Activated naive CD8-positive, alpha-beta T cell treated with anti-CD3 and anti-CD28 coated beads, Interleukin-2, amount 50 U/mL, for 16 hours (primary cell): ENCODE measurements at regions not wholly inside any gene's neighbourhood (a gene's known extent, or its start where the extent isn't known, plus 50 kb on each side); places are given as distances from the start of the nearest gene placed in this dataset.

Source experiments
- DNase-seq: peaks from one replicate; pipeline ENCODE4 v3.0.0-alpha.2; 2020; ENCODE audit warnings: low read depth, low spot score

DNA sequence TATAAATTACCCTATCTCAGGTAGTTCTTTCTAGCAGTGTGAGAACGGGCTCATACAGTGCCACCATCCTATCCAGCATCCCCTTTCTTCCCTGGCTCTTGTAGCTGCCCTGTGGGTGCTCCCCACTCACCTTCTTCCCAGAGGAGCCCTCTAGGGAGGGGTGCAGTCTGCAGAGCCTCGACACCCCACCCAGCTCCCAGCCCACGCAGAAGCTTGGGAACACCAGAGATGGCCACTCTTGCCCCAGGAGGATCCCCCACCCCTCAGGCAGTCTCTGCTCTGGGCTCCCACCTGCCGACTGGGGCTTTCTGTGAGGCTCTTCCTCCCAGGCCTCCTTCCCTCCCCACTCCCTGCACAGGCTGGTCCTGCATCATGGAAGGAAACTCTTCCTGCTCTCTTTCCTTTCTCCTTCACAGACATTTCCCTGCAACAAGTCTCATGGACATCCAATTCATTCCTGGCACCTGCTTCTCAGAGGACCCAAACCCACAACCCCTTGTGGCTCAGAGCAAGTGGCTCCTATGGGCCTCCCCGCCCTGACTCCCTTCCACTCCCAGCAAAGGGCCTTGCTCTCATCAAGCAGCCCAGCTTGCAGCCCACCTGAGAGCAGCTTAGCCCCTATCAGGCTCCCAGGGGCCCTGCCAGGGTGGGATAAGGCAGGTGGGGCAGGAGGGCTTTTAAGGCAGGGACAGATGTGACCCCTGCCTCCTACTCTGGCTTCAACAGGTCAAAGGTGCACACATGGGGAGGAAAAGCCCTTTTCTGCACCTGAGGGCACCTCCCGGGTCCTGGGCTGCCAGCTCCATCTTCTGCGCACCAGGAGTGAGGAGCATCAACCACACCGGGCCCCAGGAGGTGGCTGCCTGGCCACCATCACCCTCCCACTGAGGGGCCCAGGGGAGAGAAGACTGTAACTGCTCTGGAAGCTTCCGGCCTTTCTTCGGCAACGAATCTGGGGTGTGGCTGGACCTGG lies 263.8 kb upstream of the TNRC6C start:
- DNase-seq: no peak

DNA sequence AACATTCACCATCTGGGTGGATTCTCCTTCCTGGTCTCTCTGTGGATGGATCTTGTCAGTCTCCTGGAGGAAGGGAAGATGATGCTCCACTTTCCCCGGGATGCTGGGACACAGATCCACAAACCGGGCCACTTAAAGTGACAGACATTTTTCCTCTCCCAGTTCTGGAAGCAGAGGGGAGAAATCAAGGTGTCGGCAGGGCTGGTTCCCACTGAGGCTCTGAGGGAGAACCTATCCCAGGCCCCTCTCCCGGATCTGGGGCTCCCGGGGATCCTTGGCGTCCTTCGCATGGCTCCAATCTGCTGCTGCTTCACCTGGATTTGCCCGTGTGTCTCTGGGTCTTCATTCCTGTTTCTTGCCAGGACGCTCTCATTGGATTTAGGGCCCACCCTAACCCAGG lies 263.1 kb upstream of the TNRC6C start:
- DNase-seq: no peak

DNA sequence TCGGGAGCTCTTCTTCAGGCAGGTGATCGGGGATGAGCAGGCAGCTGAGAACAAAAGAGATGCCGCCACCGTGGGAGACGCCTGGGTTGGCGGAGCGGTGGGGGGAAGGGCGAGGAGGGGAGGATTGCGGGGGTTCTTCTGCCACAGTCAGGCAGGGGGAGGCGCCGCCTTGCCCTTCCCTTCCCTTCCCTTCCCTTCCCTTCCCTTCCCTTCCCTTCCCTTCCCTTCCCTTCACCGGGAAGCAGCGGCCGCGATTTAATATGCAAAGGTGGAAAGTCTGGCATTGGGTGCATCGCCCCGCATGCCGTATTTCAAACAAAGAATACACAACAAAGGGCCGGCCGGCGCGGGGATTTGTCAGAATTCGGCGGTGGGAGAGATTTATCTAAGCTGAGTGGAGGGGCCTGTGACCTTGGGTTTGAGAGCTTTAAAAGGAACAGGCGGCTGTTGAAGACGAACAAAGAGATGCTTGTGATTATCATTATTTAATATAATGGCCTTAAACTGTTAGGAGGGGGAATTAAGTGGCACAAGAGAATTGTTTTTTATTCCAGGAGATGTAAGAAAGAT lies 262.3 kb upstream of the TNRC6C start:
- no peak for DNase-seq

DNA sequence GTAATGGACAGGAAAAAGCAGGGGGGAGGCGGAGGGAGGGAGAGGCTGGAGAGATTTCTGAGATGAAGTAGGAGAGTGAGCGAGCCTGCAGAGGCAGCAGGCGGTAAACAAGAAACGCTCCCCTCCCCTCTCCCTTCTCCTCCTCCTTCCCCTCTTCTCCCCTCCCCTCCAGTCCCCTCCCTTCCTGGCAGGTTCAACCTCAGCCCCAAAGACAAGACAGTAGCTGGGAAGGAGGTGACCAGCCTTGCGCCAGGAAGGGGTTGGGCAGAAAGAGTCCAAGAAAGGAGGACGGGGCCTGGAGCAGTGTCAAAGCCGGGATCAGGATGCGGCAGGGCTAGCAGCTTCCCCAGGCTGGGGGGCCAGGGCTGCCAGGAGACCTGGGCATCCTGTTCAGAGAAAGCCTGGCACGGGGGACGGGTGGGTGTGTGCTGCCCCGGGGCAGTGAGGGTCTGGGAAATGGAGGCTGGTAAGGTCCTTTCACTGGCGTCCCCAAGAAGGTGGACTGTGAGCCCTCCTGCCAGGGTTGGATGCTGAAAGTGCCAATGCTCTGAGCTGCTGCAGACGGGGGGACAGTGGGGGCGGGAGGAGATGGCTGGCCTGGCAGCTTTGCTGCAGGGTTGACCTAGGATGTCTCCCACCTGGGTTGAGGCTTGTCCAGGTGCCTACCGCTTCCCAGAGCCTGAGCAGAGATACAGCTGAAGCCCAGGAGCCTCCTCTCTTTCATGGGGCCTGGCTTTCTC lies 261.6 kb upstream of the TNRC6C start:
- DNase-seq: no peak

DNA sequence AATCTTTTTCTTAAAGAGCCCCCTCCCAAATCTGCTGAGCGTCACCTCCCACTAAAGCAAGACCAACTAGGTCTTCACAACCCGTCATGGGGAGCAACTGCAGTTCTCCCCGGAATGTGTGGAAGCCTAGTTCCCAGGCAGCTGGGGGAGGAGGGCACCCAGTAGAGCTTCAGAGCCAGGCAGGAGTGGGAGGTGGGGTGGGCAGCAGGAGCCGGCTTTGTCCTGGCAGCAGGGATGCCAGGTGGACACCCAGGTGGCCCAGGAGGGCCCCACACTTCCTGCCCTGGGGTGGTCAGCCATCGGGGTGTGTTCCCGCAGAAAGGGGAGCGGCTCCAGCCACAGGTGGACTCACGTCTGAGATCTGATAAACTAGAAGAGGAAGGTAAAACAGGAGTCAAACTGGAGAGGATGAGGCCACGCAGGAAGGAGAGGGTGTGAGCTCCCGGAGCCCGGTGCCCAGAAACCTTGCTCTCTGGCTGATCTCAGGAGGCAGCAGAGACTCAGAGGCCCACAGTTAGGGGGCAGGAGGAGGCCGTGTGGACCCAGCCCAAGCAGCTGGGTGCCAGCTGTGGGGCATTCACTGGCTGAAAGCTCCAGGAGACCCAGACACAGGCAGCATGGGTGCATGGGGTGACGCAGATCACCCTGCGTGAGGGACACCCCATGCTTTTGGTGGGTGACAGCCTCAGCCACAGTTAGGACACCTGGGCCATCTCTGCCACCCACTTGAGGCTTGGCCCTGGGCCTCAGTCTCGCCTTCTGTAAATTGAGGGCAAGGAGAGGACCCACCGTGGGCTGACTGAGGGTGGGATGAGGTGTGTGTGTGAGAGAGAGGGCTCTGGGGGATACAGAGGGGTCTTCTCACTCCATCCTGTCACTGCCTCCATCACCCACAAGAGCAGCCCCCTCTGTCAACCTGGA lies 260.8 kb upstream of the TNRC6C start:
- no peak for DNase-seq

DNA sequence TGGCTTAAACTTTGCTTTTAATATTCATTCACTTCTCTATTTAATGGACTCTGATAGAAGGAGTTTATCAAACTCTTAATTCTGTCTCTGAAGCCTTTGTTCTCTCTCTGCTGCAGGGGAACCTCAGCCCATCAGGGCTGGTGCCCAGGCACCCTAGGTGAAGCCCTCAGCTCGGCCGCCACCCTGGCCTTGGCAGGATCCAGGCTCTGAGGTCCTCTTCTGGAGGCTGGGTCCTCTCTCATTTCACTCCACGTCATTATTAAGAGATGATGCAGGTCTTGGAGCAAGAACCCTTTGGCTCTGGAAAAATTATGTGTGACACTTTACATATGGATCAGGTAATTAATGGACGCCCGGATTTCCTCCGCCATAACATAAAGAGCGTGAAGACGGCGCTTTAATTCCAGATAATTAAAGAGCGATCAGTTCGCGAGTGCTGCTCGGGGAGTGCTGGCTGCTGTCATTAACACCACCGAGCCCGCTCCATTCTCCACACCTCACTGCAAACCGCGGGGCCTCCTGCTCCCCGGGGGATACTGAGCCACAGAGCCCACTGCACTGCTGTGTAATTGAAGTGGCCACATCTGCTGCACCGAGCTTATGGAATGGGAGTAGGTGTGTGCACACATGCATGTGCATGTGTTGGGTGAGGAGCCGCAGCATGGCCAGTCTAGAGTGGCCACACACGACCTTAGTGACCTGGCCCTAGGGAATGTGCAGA lies 259.4 kb upstream of the TNRC6C start:
- DNase-seq: no peak

DNA sequence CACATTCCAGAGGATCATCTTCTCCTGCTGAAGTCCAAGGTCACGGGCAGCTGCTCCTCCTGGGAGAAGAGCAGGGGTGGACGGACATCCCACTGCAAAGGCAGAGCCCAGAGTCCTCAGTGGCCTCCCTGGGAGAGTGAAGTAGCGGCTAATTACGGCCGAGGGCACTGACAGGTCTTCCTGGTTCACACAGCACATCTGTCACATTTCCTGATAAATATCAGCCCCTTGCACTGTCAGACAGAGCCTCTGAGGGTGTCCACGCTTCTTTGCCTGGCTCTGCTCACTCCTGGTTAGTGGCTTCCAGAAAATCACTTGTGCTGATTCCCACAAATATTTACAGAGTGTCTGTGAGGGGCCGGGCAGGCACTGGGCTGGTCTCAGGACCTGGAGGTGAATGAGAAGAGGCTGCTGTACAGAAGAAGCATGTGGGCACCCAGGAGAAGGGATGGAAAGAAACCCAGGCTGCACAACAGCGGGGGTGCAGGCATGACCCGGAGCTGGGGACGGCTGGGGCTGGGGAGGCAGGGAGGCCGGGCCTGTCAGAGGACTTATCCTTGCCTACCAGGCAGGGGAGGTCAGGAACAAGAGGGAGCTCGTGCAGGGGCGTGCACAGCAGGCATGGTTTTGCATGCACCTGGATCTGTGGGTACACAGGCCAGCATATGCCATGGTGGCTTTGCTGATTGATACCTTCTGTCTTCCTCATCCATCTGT lies 258.2 kb upstream of the TNRC6C start:
- DNase-seq: no peak

DNA sequence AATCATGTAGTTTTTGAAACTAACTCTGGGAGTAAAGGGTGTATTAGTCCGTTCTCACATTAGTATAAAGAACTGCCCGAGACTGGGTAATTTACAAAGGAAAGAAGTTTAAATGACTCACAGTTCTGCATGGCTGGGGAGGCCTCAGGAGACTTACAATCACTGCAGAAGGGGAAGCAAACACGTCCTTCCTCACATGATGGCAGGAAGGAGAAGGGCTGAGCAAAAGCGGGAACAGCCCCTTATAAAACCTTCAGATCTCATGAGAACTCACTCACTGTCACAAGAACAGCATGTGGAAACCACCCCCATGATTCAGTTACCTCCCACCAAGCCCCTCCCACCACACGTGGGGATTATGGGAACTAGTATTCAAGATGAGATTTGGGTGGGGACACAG lies 256.5 kb upstream of the TNRC6C start:
- no peak for DNase-seq

DNA sequence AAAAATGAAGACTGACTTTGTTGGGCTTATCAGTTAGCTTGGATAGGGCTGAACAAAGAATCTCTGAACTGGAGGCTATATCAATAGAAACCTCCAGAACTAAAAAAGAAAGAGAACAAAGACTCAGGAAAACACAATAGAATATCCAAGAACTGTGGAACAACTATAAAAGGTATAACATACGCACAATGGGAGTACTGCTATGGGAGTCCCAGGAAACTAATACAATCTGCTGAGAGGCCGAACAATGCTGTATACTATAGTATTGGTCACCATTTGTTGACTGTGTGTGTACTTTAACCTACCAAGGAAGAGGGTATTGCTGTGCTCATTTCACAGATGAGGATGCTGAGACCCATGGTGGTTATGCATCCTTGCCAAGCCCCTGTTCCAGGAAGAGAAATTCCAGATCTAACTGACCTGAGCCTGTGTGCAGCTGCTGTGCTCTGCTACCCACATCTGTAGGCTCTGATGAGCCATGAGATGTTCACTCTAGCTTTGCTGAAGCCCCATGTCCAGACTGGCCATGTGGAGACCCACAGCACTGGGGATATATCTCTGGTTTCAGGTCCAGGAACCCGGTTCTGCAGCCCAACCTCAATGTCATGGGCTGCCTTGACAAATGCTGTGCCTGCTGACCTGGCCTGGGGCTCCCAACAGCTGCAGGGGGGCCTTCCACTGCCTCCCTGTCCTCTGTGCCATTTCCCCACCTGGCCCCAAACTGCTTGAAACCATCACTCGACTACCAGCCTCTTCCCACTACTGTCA lies 254.3 kb upstream of the TNRC6C start:
- DNase-seq: no peak

DNA sequence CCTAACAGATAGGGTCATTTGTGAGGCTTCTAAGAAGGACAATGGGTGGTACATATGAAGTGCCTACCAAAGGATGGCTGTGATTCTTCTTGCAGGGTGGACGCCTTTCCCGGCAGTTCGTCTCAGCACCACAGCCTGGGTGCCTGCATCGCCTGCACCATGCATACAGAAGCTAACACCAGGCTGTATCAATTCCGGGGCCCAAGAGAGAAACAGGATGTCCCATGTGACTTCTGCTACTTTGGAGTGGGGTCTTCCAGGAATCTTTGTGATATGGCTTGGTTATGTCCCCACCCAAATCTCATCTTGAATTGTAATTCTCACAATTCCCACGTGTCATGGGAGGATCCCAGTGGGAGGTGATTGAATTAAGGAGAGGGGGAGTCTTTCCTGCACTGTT lies 251.6 kb upstream of the TNRC6C start:
- DNase-seq: no peak

DNA sequence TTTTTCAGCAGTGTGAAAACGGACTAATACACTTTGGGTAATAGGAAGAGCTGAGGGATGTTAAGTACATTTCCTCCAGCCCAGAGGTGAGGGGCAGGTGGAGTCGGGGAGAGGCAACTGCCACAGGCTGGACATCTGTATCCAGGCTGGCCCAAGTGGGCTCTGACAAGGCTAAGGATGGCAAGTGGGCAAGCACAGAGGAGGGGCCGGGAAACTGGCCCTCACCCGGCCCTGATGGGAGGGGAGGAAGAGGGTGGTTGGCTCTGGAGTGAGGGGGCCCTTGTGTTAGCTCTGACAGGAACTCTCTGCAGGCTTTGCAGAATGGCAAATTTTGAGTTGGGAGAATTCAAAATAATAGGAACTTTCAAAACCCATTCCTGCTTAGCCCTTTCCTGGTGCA lies 251.0 kb upstream of the TNRC6C start:
- DNase-seq: no peak

DNA sequence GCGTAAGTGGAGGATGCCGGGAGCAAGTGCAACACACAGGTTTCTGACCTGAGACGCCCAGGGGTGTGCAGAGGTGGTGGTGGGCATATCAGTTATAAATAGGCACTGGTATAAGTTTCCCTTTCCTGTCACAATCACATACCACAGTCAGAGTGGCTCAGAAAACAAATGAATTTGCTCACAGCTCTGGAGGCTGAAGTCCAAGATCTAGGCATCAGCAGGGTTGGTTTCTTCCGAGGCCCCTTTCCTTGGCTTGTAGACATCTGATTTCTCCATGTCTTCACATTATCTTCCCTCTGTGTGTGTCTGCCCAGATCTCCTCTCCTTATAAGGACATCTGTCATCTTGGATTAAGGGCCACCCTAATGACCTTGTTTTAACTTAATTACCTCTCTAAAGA lies 250.5 kb upstream of the TNRC6C start:
- no peak for DNase-seq

DNA sequence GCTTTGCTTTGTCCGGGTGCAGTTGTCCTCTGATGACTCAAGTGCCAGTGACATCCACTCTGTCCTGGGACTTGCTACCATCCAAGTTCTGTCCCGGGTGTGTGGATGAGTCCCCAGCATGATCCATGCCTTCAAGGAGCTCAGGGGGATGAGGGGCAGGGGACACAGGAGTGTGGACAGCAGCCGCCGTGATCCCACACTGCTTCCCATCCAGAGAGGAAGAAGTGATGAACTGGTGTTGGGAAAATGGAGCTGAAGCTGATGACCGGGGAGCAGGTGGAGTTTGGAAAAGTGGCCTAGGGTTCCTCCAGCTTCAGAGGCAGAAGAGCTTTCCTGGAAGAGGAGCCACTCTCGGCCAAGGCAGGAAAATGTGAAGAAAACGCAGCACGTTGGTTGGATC lies 249.6 kb upstream of the TNRC6C start:
- DNase-seq: no peak

DNA sequence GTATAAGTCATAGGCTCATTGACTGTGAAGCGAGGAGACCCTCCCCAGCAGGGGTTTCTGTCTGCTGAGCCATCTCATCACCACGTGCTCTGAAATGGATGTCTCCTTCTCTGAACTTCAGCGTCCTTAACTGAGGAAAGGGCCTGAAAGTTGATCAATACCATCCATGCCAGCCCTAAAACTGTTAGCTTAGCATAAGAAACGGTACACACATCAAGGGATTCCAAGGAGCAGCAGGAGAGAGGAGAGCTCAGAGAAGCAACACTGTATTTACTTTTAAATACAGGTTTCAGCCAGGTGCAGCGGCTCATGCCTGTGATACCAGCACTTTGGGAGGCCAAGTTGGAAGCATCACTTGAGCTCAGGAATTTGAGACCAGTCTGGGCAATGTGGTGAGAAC lies 248.9 kb upstream of the TNRC6C start:
- DNase-seq: no peak

DNA sequence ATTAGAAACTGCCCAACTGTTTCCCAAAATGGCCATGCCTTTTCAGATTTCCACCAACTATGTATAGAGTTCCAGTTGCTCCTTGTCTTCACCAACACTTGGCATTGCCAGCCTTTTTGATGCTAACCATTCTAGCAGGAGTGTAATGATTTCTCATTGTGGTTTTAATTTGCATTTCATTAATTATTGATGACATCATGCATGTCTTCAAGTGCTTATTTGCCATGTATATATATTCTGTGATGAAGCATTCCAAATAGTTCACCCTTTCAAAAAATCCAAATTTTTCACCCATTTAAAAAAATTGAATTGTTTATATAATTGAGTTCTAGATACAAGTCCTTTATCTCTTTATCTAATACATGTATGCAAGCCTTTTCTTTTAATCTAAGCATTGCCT lies 245.9 kb upstream of the TNRC6C start:
- DNase-seq: no peak

DNA sequence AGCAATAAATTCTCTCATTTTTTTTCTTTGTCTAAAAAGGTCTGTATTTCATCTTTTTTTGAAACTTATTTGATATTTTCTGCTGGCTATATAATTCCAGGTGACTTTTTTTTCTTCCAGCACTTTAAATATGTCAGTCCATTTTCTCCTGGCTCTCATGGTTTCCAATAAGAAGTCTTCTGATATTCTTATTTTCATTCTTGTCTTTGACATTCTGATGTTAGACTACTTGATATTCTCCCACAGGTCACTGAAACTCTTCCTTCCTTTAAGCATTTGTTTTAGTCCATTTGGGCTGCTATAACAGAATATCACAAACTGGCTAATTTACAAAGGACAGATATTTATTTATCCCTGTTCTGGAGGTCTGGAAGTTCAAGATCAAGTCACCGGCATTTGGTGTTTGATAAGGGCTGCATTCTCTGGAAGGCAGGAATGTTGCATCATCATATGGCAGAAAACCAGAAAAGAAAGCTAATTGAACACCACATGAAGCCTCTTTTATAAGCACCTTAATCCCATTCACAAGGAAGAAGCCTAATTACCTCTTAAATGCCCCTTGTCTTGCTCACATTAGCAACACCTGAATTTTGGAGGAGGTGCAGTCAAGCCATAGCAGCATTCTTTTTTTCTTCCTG lies 242.1 kb upstream of the TNRC6C start:
- no peak for DNase-seq

DNA sequence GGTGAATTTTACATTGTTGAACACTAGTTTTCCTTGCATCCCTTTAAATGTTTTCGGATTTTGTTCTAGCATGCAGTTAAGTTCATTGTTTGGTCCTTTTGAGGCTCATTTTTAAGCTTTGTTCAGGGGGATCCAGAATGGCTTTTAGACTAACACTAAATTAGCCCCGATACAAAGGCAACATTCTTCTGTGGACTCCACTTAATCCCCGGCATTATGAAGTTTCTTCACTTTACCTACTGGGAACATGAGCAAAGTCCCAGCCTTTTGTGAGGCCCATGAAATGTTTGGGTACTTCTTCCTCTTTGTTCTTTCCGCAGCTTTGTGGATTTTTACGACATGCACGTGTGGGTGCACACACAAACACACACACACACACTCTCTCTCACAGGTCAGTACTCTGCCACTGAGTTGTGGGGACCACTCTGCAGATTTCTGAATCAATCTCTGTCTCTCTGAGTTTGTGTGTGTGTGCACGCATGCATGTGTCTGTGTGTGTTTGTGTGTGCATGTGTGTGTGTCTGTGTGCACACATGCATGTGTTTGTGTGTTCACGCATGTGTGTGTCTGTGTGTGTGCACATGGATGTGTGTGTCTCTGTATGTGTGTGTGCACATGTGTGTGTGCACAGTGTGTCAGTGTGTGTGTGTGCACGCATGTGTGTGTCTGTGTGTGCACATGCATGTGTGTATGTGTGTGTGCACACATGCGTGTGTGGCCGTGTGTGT lies 240.4 kb upstream of the TNRC6C start:
- no peak for DNase-seq

DNA sequence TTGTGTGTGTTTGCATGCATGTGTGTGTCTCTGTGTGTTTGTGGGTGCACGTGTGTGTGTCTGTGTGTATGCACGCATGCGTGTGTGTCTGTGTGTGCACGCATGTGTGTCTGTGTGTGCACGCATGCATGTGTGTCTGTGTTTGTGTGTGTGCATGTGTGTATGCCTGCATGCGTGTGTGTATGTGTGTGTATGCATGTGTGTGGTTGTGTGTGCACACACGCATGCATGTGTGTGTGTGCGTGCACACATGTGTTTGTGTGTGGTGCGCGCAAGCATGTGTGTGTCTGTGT lies 239.9 kb upstream of the TNRC6C start:
- DNase-seq: no peak

DNA sequence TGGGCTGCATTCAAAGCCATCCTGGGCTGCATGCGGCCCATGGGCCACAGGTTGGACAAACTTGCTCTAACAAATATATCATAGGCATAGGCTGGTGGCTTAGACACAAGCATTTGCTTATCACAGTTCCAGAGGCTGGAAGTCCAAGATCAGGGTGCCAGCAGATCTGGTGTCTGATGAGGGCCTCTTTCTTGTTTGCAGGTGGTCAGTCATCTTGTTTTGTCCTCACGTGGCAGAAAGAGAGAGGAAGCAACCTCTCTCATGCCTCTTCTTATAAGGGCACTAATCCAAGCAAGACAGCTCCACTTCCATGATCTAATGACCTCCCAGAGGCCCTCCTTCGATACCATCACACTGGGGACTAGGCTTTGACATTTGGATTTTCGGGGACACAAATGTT lies 238.7 kb upstream of the TNRC6C start:
- DNase-seq: no peak
